Peyer's patch (tissue), 4 donors: ENCODE measurements at regions not wholly inside any gene's neighbourhood (a gene's known extent, or its start where the extent isn't known, plus 50 kb on each side); places are given as distances from the start of the nearest gene placed in this dataset.

Source experiments
- POLR2A ChIP-seq, 2 donors: fragments of 450-650 bp; IDR thresholded peaks; one replicate each; pipeline ENCODE4 v1.5.1; 2017; ENCODE audit warnings: antibody characterized with exemption in 2 of 2, mild to moderate bottlenecking in 2 of 2, moderate library complexity in 2 of 2
- TF ChIP-seq, protein P1 (sequence below), 6 experiments: fragments of 450-650 bp in 4 of 6; fragments of 200-600 bp in 2 of 6; sonication (generic) in 1 of 6; IDR thresholded peaks; one replicate each; pipeline ENCODE4 v1.5.1; 2017 to 2019; ENCODE audit warnings: antibody characterized with exemption in 6 of 6, mild to moderate bottlenecking in 3 of 6, moderate library complexity in 1 of 6

- TF ChIP-seq, protein P1, sequence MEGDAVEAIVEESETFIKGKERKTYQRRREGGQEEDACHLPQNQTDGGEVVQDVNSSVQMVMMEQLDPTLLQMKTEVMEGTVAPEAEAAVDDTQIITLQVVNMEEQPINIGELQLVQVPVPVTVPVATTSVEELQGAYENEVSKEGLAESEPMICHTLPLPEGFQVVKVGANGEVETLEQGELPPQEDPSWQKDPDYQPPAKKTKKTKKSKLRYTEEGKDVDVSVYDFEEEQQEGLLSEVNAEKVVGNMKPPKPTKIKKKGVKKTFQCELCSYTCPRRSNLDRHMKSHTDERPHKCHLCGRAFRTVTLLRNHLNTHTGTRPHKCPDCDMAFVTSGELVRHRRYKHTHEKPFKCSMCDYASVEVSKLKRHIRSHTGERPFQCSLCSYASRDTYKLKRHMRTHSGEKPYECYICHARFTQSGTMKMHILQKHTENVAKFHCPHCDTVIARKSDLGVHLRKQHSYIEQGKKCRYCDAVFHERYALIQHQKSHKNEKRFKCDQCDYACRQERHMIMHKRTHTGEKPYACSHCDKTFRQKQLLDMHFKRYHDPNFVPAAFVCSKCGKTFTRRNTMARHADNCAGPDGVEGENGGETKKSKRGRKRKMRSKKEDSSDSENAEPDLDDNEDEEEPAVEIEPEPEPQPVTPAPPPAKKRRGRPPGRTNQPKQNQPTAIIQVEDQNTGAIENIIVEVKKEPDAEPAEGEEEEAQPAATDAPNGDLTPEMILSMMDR (IDR thresholded peaks at IDR 0.05), result no peak
- no peak for TF ChIP-seq POLR2A (IDR thresholded peaks at IDR 0.05)
Measured at GRCh38 chr10:31623466-31623865, 304.4 kb downstream of the ZEB1 start.
